ENCODE measurements at regions not wholly inside any gene's neighbourhood (a gene's known extent, or its start where the extent isn't known, plus 50 kb on each side); places are given as distances from the start of the nearest gene placed in this dataset.

DNA sequence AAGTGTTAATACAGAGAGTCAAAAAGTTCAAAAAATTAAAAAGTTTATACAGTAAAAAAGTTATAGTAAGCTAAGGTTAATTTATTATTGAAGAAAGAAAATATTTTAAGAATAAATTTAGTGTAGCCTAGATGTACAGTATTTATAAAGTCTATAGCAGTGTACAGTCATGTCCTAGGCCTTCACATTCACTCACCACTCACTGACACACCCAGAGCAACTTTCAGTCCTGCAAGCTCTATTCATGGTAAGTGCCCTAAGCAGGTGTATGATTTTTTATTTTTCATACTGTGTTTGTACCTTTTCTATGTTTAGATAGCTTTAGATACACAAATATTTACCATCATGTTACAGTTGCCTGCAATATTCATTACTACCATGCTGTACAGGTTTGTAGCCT lies 108.9 kb downstream of the FHIP1A start:
- Histone ChIP-seq H4K20me1 (ENCODE audit: insufficient read depth, low read length) (no peaks in the 10 kb centered on the region), H3K9me3 (ENCODE audit: control insufficient read depth, insufficient read depth, low read length) (no peaks in the 10 kb centered on the region), H3K18ac (ENCODE audit: low read depth, low read length) (no peak overlapping the region), H3K23ac (ENCODE audit: low read depth, low read length) (no peak overlapping the region), H3K4me3 (ENCODE audit: insufficient read depth, low read depth, low read length) (no peak overlapping the region), H2AK9ac (replicated peaks; ENCODE audit: low read depth, low read length, poor library complexity) (no peak overlapping the region), H3K4me2 (ENCODE audit: low read depth, low read length) (no peak overlapping the region), H2AFZ (replicated peaks; ENCODE audit: low read length, poor library complexity) (no peak overlapping the region), H4K5ac (ENCODE audit: low read depth, low read length) (no peak overlapping the region), H3K9me1 (ENCODE audit: insufficient read depth, low read length) (no peaks in the 10 kb centered on the region), H3K4ac (ENCODE audit: low read depth, low read length) (no peak overlapping the region), H2BK20ac (ENCODE audit: low read depth, low read length) (no peak overlapping the region), H3K56ac (ENCODE audit: extremely low read depth, insufficient read depth, low read length) (no peak overlapping the region), H3K79me1 (ENCODE audit: low read depth in 1 of 2, low read length in 2 of 2) (no peaks in the 10 kb centered on the region), H3K36me3 (ENCODE audit: control insufficient read depth, insufficient read depth, low read length) (no peaks in the 10 kb centered on the region), H2BK15ac (ENCODE audit: low read depth, low read length) (no peak overlapping the region), H3K9ac (ENCODE audit: low read depth, low read length) (no peak overlapping the region), H3K27me3 (ENCODE audit: control insufficient read depth, insufficient read depth, low read length) (peaks cover 4% of the 10 kb centered on the region), H3K4me1 (ENCODE audit: control insufficient read depth, insufficient read depth, low read length) (no peaks in the 10 kb centered on the region), H4K8ac (ENCODE audit: low read depth in 2 of 2, low read length in 2 of 2) (no peak overlapping the region), H3K14ac (replicated peaks; ENCODE audit: low read depth, low read length) (no peak overlapping the region), H2BK120ac (ENCODE audit: low read depth, low read length) (no peak overlapping the region), H2AK5ac (ENCODE audit: low read depth, low read length) (no peak overlapping the region), H2BK5ac (ENCODE audit: low read depth, low read length, poor library complexity, severe bottlenecking) (no peak overlapping the region), H3K27ac (ENCODE audit: insufficient read depth, low read length) (no peak overlapping the region), H4K91ac (ENCODE audit: insufficient read depth, low read depth, low read length) (no peak overlapping the region)
- in situ Hi-C loops (cut with MboI; ENCODE audit: low sequenced_read_pairs), result no loop called here
- BruUV-seq (replicated peaks), result no TSS peak
- ChIA-PET CTCF (no interaction called here), POLR2A (ENCODE audit: unreplicated experiment) (no interaction called here)
- intact Hi-C loops (cut with micrococcal nuclease), result no loop called here
- DNase-seq (no peak), ATAC-seq (ENCODE audit: low read depth) (no peak)
- TF ChIP-seq CHD1 (IDR thresholded peaks at IDR 0.05; ENCODE audit: low read depth, low read length) (no peak), SMC3 (IDR thresholded peaks at IDR 0.05; ENCODE audit: low read depth, low read length) (no peak), CEBPB (IDR thresholded peaks at IDR 0.05; ENCODE audit: low read depth, low read length) (no peak), BHLHE40 (IDR thresholded peaks at IDR 0.05; ENCODE audit: low read depth, low read length) (no peak), MAFK (IDR thresholded peaks at IDR 0.05; ENCODE audit: low read depth, low read length) (no peak)
- dilution Hi-C loops (cut with HindIII; ENCODE audit: low sequenced_read_pairs, unreplicated experiment), result no loop called here

Data from IMR-90 (cell line).